HepG2 (cell line): ENCODE measurements at regions not wholly inside any gene's neighbourhood (a gene's known extent, or its start where the extent isn't known, plus 50 kb on each side); places are given as distances from the start of the nearest gene placed in this dataset.

Experiments used
- ATAC-seq: fragments of 200-7000 bp; cut with Tn5 transposase; 3 replicates; pipeline ENCODE4 v1.9.1; 2020; ENCODE audit warnings: mild to moderate bottlenecking, moderate library complexity
- BruUV-seq: library from RNA; stranded (reverse); fragments of 400-500 nt; replicated peaks from 2 replicates; lab custom pipeline; 2021; lab: Mats Ljungman, UMichigan
- CTCF ChIA-PET: fragments of 300-600 bp; formaldehyde crosslinking; extraction: SDS; loops from one replicate; lab custom pipeline; 2021; ENCODE audit warnings: low total read pairs, inconsistent platforms, low intra/inter-chr PET ratio; lab: Yijun Ruan, JAX
- POLR2A ChIA-PET: fragments of 350-600 bp; sonication (Branson Sonifier 250); formaldehyde crosslinking; loops from one replicate; lab custom pipeline; 2020; ENCODE audit warnings: antibody characterized with exemption, inconsistent platforms; lab: Yijun Ruan, JAX
- DNase-seq: peaks from one replicate; pipeline ENCODE4 v3.0.0-alpha.2; 2015; ENCODE audit warnings: low spot score
- FAIRE-seq: peaks from 3 replicates; lab custom pipeline; 2011; peaks lifted over from hg19 to GRCh38; lab: Jason Lieb, UNC
- H2AFZ ChIP-seq: one replicate; pipeline ENCODE4 v1.6.1; 2011; ENCODE audit warnings: low read length, inconsistent platforms
- H3K27ac ChIP-seq: fragments of 300-600 bp; 3 replicates; pipeline ENCODE4 v1.8.0; 2011; ENCODE audit warnings: mixed run types, mild to moderate bottlenecking, mixed read lengths, low read length, inconsistent platforms; ENCODE audit not compliant: insufficient read depth; ENCODE audit errors: extremely low read length
- H3K27me3 ChIP-seq, 2 experiments: fragments of 200-600 bp in 1 of 2; 2 replicates in 1 of 2; 3 replicates in 1 of 2; pipeline versions ENCODE4 v1.6.0 to v1.8.0; 2011; ENCODE audit warnings: low read length in 2 of 2, mild to moderate bottlenecking in 2 of 2, moderate library complexity in 2 of 2, inconsistent platforms in 1 of 2; ENCODE audit not compliant: insufficient read depth in 2 of 2, control insufficient read depth in 1 of 2
- H3K36me3 ChIP-seq, 2 experiments: fragments of 200-600 bp in 1 of 2; replicated peaks in 1 of 2; 2 replicates in 1 of 2; 3 replicates in 1 of 2; pipeline versions ENCODE4 v1.5.1 to v1.8.0; 2011; ENCODE audit warnings: low read length in 2 of 2, inconsistent platforms in 1 of 2; ENCODE audit not compliant: insufficient read depth in 2 of 2, control insufficient read depth in 1 of 2
- H3K4me1 ChIP-seq: 2 replicates; pipeline ENCODE4 v1.5.1; 2012; ENCODE audit warnings: low read length, inconsistent platforms; ENCODE audit not compliant: insufficient read depth
- H3K4me2 ChIP-seq: 2 replicates; pipeline ENCODE4 v1.6.0; 2011; ENCODE audit warnings: low read depth, low read length, inconsistent platforms
- H3K4me3 ChIP-seq, 3 experiments: fragments of 200-600 bp in 1 of 3; sonication (generic), shearing (Covaris generic) in 1 of 3; replicated peaks in 1 of 3; 2 replicates each; pipeline ENCODE4 v1.5.1; 2011 to 2016; ENCODE audit warnings: low read length in 3 of 3, inconsistent platforms in 2 of 3, low read depth in 2 of 3, mild to moderate bottlenecking in 2 of 3, control low read depth in 1 of 3, mixed read lengths in 1 of 3; ENCODE audit not compliant: insufficient read depth in 1 of 3
- H3K79me2 ChIP-seq: one replicate; pipeline ENCODE4 v1.6.1; 2011; ENCODE audit warnings: low read length, inconsistent platforms; ENCODE audit not compliant: insufficient read depth
- H3K9ac ChIP-seq: 2 replicates; pipeline ENCODE4 v1.6.0; 2011; ENCODE audit warnings: mild to moderate bottlenecking, low read depth, low read length, inconsistent platforms; ENCODE audit not compliant: insufficient read depth
- H3K9me3 ChIP-seq: 2 replicates; pipeline ENCODE4 v1.5.1; 2012; ENCODE audit warnings: mild to moderate bottlenecking, low read length
- H4K20me1 ChIP-seq: 2 replicates; pipeline ENCODE4 v1.6.0; 2011; ENCODE audit warnings: inconsistent platforms, mild to moderate bottlenecking, low read length, moderate library complexity; ENCODE audit not compliant: insufficient read depth
- RBAK ChIP-seq: sonication (generic); formaldehyde crosslinking; IDR thresholded peaks from 2 replicates; pipeline ENCODE4 v1.5.1; 2020; ENCODE audit warnings: mild to moderate bottlenecking, missing genetic modification reagents
- SOX13 ChIP-seq, 3 experiments: fragments of 450-650 bp in 1 of 3; sonication (generic) in 1 of 3; formaldehyde crosslinking in 1 of 3; IDR thresholded peaks in 2 of 3; conservative IDR thresholded peaks in 1 of 3; 2 replicates each; pipeline versions ENCODE4 v1.5.0 to v1.6.1; 2016 to 2020; ENCODE audit warnings: antibody characterized with exemption in 1 of 3, mild to moderate bottlenecking in 1 of 3, missing compliant biosample characterization in 1 of 3, missing genetic modification reagents in 1 of 3, moderate library complexity in 1 of 3
- SOX5 ChIP-seq: IDR thresholded peaks from 2 replicates; pipeline ENCODE4 v1.6.1; 2016; ENCODE audit warnings: borderline replicate concordance
- ZFP36L2 ChIP-seq: sonication (generic); formaldehyde crosslinking; IDR thresholded peaks from 2 replicates; pipeline ENCODE4 v1.4.0; 2020; ENCODE audit warnings: missing genetic modification reagents
- WGBS: methylation state at CpG from one replicate; pipeline ENCODE4 v1.1.6; 2017; ENCODE audit warnings: low lambda C conversion rate; 5-methylcytosine and 5-hydroxymethylcytosine counted together
- in situ Hi-C: cut with HindIII; loops from 2 replicates; pipeline ENCODE4 v1.10.0; 2017; ENCODE audit warnings: low pct_unique_long_range_greater_than_20kb; ENCODE audit not compliant: extremely low pct_ligation_motif_present
- intact Hi-C: fragments of 100-400 bp; cut with micrococcal nuclease; formaldehyde crosslinking; loops from one replicate; pipeline ENCODE4 v1.10.0; 2022; ENCODE audit not compliant: unreplicated experiment

DNA sequence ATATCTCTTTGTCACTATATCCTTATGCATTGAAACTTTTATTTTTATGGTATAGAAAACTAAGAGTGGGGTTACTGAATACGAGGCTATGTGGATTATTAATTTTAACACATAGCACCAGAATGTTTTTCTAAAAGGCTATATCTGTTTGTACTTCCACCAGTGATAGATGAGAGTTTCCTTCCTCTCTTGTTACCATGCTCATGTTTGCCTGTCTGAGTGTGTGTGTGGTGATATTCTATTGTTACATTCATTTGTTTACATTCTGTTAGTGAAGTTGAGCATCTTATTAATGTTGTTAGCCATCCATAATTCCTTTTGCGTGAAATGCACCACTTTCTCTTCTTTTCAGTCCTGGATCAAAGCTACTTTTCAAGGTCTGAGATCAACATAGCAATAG lies 54.1 kb upstream of the ALDH1A1 start:
- H3K36me3 ChIP-seq = no peaks in the 10 kb centered on the region
- FAIRE-seq (no peak), DNase-seq (no peak), ATAC-seq (no peak)
- no peak overlapping the region for H3K4me2 ChIP-seq
- in situ Hi-C loops (no loop called here), intact Hi-C loops (no loop called here)
- H3K4me3 ChIP-seq = no peak overlapping the region
- H3K27me3 ChIP-seq = no peaks in the 10 kb centered on the region
- no peaks in the 10 kb centered on the region for H3K9me3 ChIP-seq
- POLR2A ChIA-PET = no interaction called here
- 75% methylated on average over 2 of the region's 2 CpGs for WGBS
- H3K9ac ChIP-seq = no peak overlapping the region
- no TSS peak for BruUV-seq
- no peaks in the 10 kb centered on the region for H4K20me1 ChIP-seq
- CTCF ChIA-PET = no interaction called here
- H3K4me1 ChIP-seq = peaks cover 38% of the 10 kb centered on the region
- H2AFZ ChIP-seq = no peak overlapping the region
- H3K79me2 ChIP-seq = no peaks in the 10 kb centered on the region
- no peak overlapping the region for H3K27ac ChIP-seq
- TF ChIP-seq ZFP36L2 (CRISPR knock-in tag) (no peak), SOX13 (IDR thresholded peaks at IDR 0.05) (no peak), SOX13 (CRISPR knock-in tag; conservative IDR thresholded peaks at IDR 0.05 in 1 of 2, IDR thresholded peaks at IDR 0.05 in 1 of 2) (0 out of 4 replicates have a peak, but pooled peaks of 1 of the 2 experiments have one; percentile 10), RBAK (CRISPR knock-in tag) (no peak), SOX5 (peak; percentile 39; the same call in 1 of the 2 replicates)
